D341Med (cell line): ENCODE measurements at regions not wholly inside any gene's neighbourhood (a gene's known extent, or its start where the extent isn't known, plus 50 kb on each side); places are given as distances from the start of the nearest gene placed in this dataset.
A peak's percentile ranks its signal among the peaks of the same experiment; 100 is the strongest.

Source experiments
- DNase-seq: peaks from one replicate; pipeline ENCODE4 v3.0.0; 2012; ENCODE audit warnings: low spot score

GRCh38 chr4:165668694-165669093, 204.3 kb upstream of the TLL1 start:
- DNase-seq = no peak

- no peak for DNase-seq
Measured at GRCh38 chr4:165677081-165677480, 196.0 kb upstream of the TLL1 start.

- DNase-seq = no peak
Measured at GRCh38 chr4:165678236-165678935, 194.7 kb upstream of the TLL1 start.

DNA sequence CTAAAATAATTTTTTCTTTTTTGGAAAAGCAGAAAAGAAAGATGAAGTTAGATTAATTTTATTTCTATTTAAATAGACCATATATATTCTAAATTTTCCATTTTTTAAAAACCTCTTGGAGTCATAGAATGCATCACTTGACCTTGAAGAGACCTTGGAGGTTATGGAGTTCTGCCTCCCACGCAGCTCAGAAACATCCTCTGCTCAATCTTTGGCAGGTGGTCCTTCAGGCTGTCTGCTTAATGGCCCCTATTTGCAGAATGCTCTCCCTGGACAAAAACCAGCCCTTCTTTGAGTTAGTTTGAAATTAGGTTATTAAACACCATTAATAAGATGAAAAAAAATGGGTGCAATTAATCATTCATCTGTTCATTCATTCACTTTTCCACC, 194.1 kb upstream of the TLL1 start:
- DNase-seq = no peak

GRCh38 chr4:165680821-165681220, 192.2 kb upstream of the TLL1 start:
- no peak for DNase-seq

DNA sequence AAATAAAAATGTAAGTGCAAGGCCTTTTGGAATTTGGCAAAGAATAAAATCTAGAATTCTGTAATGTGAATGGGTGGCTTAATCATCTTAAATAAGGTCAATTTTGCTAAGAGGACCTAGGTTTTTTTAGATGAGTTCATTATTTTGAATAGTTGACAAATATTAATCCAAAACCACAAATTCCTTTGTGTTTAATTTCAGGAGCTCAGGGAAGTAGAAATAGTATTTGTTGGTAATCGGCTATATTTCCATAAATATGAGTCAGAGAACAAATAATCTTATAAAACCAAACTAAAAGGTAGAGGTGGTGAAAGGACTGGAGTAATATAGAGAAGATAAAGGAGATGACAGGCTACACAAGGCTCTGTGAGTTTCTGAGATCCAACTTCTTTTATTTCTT, 190.4 kb upstream of the TLL1 start:
- no peak for DNase-seq

- no peak for DNase-seq
Measured at GRCh38 chr4:165684177-165684805, 188.7 kb upstream of the TLL1 start.

- DNase-seq = no peak
Measured at GRCh38 chr4:165686756-165687155, 186.3 kb upstream of the TLL1 start.

GRCh38 chr4:165689159-165689558, 183.9 kb upstream of the TLL1 start:
- no peak for DNase-seq

DNA sequence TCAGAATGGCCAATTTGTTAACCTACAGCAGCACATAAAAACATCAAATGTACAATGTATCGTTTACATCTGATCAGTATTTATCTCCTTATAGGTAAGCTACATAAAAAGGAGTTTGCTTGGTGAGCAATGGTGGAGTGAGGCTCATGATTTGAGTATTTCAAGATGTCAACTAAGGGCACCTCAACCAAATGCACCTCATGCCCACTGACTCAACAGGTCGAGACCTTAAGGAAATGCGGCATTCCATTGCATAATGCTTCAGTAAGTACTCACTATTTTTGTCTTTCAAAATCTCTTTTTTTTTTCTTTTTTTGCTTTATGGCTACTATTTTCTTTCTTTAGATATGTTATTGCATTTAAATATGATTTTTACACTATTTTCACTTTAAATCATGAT, 181.0 kb upstream of the TLL1 start:
- no peak for DNase-seq

- DNase-seq = no peak
Measured at GRCh38 chr4:165698272-165698671, 174.8 kb upstream of the TLL1 start.

DNA sequence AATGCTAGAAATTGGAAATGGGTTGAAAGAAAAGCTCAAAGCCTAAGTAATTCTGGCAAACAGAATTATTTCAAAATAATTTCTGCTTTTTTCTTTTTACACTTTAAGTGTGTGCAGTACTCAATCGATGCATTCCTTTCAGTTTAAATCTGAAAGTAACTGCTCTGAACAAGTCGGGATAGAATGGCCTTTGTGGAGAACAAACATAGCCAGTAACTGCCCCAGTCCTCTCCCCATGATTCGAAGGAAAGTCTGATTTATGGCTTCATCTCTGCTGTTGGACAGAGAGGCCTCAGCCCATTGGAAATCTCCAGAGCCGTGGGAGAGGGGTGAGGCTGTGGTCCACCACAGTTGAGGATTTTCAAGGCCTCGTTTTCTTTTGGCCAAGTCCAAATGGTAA, 174.0 kb upstream of the TLL1 start:
- DNase-seq = no peak

DNA sequence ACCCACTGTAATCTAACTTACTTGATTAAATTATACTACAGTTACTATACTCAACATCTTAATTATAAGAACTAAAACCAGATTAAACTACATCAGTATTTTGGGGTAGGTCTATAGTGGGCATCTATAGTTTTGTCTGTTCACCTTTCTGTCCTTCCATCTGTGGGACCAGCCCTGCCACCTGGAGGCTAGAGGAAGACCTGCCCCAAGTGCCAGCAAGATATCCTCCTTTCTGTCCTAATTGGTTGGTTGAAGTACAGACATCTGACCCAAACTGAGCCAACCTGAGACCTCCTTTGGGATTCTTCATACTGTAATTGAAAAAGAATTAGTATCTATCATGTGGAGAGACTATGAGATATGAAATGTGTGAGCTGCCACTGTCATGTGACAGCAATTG, 172.2 kb upstream of the TLL1 start:
- DNase-seq = peak; percentile 40

- no peak for DNase-seq
Measured at GRCh38 chr4:165707128-165707527, 165.9 kb upstream of the TLL1 start.

DNA sequence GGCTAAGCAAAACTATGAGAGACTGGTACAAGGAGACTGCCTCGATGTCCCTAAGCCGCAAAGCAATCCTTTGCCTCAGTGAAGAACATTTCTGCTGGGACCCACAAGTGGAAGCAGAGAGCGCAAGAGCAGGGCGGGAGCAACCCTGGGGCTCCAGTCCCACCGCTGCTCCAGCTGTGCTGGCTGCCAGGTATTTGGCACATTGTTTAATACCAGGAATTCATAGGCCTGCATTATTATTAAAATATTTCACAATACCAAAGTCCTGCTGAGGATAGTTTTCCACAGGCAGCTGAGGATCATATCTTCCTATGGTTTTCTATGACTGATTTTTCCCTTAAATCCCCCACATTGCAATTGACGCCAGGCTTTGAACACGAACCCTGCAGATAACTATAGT, 163.5 kb upstream of the TLL1 start:
- DNase-seq = peak; percentile 21

GRCh38 chr4:165709973-165710526, 163.0 kb upstream of the TLL1 start:
- DNase-seq = no peak

DNA sequence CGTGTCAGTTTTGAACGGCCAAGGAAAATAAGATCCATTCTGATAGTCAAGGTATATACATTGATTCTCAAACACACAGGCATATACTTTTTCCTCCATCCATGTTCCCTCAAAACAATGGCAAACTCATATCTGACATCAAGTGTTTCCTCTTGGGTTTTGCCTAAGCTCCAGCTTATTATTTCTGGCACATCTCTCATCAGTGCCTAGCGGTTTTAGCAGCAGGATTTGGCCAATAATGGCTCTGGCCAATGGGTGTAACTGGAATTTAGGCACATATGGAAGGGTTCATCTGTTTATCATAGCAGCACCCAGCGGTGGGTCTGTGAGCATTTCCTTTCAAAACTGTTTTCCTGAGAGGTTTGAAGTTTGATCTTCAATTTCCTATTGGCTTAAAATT, 161.6 kb upstream of the TLL1 start:
- no peak for DNase-seq

DNA sequence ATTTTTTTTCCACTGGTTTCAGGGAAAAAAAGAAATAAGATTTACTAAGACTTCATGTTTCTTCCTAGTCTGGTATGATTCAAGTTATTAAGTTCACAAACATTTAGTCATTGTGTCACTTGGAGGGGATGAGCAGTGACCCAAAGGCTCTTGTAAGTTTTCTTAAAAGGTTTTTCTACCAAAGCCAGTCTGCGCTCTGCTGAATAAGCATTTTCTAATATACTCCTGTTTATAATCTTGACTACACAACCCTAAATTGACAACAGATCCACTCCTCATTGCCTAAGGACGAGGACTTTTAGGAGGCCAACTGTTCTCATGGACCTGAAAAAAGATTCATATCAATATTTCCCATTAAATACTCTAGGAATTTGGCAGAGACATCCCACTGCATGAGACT, 161.1 kb upstream of the TLL1 start:
- DNase-seq = no peak

DNA sequence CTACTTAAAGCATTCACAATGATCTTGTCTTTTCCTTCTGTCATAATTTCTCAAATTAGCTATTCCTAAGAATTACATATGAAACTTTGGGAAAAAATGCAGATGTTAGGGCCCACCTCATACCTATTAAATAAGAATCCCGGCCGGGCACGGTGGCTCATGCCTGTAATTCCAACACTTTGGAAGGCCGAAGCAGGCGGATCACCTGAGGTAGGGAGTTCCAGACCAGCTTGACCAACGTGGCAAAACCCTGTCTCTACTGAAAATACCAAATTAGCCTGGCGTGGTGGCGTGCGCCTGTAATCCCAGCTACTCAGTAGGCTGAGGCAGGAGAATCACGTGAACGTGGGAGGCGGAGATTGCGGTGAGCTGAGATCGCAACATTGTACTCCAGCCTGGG, 158.4 kb upstream of the TLL1 start:
- no peak for DNase-seq

- DNase-seq = no peak
Measured at GRCh38 chr4:165715211-165715610, 157.8 kb upstream of the TLL1 start.

DNA sequence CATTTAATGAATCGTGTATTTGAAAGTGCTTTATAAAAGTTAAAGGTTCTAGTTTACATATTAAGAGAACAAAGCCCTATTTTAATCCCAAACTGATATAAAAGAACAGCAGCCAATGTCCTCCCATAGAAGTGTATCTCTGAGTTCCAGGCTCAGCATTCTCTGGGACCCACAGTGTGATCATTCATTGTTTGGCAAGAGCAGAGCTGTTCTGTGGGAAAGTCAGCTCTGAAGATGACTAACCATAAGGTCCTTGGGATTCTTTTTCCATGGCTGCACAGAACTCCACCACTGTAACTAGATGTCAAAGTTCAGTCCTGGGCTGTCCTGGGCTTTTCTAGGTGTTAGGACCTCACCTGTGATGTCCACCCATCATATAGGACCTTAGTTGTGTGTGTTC, 157.0 kb upstream of the TLL1 start:
- no peak for DNase-seq

GRCh38 chr4:165716472-165716871, 156.6 kb upstream of the TLL1 start:
- DNase-seq = peak; percentile 32

GRCh38 chr4:165718660-165719059, 154.4 kb upstream of the TLL1 start:
- DNase-seq = no peak
